ENCODE measurements at regions not wholly inside any gene's neighbourhood (a gene's known extent, or its start where the extent isn't known, plus 50 kb on each side); places are given as distances from the start of the nearest gene placed in this dataset.

DNA sequence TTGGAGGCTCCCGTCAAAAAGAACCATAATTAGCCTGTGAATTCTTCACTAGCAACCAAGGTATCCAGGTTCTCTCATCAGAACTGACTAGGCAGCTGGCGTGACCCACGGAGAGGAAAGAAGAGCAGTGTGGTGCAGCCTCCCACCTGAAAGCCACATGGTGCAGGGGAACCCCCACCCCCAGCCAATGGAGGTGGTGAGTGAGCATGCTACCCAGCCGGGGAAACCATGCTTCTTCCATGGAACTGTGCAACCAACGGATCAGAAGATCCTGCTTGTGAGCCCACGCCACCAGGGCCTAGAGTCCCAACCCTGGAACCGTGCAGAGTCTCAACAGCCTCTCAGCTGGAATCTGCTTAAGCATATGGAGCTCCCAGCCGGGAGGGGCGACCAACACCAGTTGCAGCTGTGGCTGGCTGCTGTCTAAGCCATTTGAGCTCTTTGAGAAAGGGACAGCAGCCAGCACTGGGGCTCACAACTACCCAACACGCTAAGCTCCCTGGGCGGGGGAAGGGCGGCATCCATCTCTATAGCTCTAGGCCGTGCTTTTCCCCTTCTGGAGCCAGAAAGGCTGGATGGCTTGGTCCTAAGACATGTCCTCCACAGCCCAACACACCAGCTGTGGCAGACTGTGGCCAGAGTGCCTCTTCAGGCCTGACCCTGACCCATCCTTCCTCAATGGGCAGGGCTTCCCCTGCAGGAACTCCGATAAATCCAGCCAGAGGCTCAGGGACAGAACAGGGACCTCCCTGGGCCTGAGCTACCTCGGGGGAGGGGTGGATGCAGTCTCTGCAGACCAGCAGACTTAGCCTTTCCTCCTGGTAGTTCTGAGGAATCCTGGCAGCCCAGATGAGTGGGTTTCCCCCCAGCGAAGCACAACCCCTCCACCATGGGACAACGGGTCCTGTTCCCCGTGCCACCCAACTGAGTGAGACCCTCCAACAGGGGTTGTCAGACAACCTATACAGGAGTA lies 151.4 kb upstream of the NXPH2 start:
- TF ChIP-seq, protein P1, sequence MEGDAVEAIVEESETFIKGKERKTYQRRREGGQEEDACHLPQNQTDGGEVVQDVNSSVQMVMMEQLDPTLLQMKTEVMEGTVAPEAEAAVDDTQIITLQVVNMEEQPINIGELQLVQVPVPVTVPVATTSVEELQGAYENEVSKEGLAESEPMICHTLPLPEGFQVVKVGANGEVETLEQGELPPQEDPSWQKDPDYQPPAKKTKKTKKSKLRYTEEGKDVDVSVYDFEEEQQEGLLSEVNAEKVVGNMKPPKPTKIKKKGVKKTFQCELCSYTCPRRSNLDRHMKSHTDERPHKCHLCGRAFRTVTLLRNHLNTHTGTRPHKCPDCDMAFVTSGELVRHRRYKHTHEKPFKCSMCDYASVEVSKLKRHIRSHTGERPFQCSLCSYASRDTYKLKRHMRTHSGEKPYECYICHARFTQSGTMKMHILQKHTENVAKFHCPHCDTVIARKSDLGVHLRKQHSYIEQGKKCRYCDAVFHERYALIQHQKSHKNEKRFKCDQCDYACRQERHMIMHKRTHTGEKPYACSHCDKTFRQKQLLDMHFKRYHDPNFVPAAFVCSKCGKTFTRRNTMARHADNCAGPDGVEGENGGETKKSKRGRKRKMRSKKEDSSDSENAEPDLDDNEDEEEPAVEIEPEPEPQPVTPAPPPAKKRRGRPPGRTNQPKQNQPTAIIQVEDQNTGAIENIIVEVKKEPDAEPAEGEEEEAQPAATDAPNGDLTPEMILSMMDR (IDR thresholded peaks at IDR 0.05; ENCODE audit: insufficient read depth, low read depth, low read length) = no peak
- H3K4me3 ChIP-seq (ENCODE audit: low read depth, low read length) = no peak overlapping the region
- no peak for DNase-seq (ENCODE audit: low read depth)

DNA sequence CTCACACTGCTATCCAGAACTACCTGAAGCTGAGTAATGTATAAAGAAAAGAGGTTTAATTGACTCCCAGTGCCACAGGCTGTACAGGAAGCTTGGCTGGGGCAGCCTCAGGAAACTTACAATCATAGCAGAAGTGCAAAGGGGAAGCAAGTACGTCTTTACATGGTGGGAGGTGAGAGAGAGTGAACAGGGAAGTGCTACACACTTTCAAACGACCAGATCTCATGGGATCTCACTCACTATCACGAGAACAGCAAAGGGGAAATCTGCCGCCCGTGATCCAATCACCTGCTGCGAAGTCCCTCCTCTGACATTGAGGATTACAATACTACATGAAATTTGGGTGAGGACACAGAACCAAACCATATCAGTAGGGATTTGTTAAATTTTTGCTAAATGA lies 150.4 kb upstream of the NXPH2 start:
- no peak for DNase-seq (ENCODE audit: low read depth)
- TF ChIP-seq, protein P1 (IDR thresholded peaks at IDR 0.05; ENCODE audit: insufficient read depth, low read depth, low read length) = no peak
- H3K4me3 ChIP-seq (ENCODE audit: low read depth, low read length) = no peak overlapping the region

DNA sequence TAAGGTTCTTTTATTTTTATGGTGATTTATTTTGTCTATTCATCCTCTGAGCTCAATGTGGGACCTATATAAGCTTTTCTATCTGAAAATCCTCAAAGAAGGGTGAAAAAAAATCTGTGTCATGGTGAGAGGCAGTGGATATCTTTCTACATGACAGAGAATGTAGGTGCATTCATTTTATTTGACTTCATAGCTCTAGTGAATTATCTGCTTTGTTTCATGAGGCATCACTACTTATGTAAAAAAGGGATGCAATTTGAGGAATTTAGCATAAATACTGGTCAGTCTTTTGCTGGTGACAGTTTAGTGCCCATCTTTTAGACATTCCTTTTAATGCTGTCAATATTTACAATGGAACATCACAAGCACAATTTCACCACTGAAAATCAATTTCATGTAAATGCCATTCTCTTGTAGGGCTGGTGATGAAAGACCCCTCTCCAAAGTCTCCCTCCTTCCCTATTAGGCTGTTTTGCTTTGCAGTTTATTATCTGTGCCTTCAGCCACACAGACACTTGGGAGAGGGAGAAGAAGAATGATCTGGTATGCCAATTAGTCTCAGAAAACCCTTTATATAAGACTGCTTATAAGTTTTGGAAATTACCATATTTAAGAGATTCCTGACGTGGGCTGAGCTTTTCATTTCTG lies 148.3 kb upstream of the NXPH2 start:
- TF ChIP-seq, protein P1 (IDR thresholded peaks at IDR 0.05; ENCODE audit: insufficient read depth, low read depth, low read length) = no peak

DNA sequence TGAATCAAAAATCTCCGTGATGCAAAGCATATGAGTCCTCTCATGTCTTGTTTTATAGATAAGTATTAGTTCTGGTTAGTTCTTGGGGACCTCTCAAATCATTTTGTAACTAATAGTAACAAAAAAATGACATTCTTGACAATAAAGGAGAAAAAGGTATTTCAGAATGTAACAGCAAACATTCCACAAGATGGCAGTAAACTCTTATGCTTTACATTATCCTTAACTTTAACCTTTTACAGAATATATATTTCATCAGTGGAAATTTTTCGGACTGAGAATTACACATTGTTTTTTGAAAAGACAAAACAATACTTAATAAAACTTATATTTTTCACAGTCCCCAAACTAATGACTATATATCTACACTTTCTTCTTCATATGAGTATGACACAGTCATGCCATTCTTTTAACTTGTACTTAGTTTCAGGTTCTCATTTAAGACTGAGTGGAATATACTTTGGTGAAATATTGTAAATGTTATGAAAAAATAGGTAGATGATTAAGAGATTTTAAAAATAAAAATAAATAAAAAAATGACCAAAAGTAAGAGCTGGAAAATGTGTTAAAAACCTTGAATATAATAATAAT lies 142.9 kb upstream of the NXPH2 start:
- DNase-seq (ENCODE audit: low read depth) = peak; percentile 17
- TF ChIP-seq, protein P1 (IDR thresholded peaks at IDR 0.05; ENCODE audit: insufficient read depth, low read depth, low read length) = peak; percentile 39
- H3K4me3 ChIP-seq (ENCODE audit: low read depth, low read length) = no peak overlapping the region

More for the DNA sequence above, 148.3 kb upstream of the NXPH2 start:
- H3K4me3 ChIP-seq (ENCODE audit: low read depth, low read length) = no peak overlapping the region
- no peak for DNase-seq (ENCODE audit: low read depth)

DNA sequence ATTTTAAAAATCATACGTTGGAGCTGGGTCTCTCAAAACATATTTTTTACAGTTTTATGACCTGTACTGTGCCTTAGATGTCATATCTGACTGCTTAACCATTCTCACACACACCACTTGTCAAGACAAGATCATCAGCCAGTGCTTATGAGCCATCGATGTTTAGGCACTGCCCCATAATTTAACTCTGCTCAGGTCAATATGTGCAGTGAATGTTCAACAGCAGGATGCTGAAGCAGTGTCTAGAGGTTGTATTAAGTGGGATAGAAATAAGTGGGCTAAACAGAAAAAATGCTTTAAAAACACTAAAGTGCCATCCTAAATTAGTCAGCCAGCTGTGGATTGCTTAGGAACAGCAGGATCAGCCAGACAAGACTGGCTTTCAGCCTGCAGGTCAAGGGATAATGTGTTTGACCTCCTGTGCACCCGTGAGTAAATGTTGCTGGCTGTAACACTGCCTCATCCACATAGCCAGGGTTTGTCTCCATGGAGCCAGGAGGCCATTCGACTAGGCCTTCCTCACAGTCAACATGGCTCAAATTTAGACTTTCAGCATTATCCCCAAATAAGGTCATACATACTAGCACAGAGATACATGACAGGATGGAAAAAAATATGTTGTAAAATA lies 139.0 kb upstream of the NXPH2 start:
- TF ChIP-seq, protein P1 (IDR thresholded peaks at IDR 0.05; ENCODE audit: insufficient read depth, low read depth, low read length) = no peak
- no peak for DNase-seq (ENCODE audit: low read depth)
- H3K4me3 ChIP-seq (ENCODE audit: low read depth, low read length) = no peak overlapping the region

DNA sequence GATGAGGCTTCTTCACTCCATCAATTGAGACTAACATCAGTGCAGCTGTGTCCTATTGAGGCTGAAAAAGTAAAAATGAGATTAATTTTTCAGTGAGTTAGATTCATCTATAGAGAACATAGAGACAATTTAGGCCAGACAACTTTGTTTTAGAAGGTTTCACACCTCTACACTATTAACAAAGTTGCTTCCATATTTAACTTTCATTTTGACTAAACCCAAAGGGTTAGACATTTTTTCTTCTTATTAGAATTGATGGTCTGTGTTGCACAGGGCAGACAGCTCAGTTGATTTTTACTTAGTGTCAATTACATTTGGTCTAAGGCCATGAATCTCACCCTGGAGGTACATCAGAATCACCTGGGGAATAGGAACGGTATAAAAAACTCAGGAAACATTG lies 130.2 kb upstream of the NXPH2 start:
- DNase-seq (ENCODE audit: low read depth) = no peak
- H3K4me3 ChIP-seq (ENCODE audit: low read depth, low read length) = no peak overlapping the region
- TF ChIP-seq, protein P1 (IDR thresholded peaks at IDR 0.05; ENCODE audit: insufficient read depth, low read depth, low read length) = no peak
